ENCODE measurements at regions not wholly inside any gene's neighbourhood (a gene's known extent, or its start where the extent isn't known, plus 50 kb on each side); places are given as distances from the start of the nearest gene placed in this dataset.

DNA sequence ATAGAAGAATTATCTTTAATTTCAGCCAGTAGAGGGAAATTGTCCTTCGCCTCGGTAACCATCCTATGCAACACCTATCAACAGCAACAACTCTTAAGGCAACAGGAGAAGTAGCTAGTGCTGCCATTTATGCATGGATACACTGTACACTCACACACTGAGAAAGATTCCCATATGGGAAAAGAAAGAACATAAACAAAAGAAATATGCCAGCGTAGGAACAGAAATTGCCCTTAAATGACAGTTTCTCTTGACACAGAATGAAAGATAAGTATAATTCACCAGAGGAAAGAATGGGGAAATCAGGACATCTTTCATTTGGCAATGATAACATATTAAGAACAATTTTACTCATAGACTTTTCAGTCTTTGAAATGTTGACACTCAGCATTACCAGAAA lies 466.9 kb downstream of the BCAT1 start:
- Histone ChIP-seq H3K9me3 (ENCODE audit: control extremely low read depth in 1 of 3, control insufficient read depth in 2 of 3, insufficient read depth in 1 of 3, low read length in 2 of 3) (no peaks in the 10 kb centered on the region), H3K4me3 (ENCODE audit: control extremely low read depth in 1 of 5, extremely low read depth in 1 of 5, insufficient read depth in 1 of 5, low read depth in 2 of 5, low read length in 4 of 5) (no peak overlapping the region), H3K4me2 (replicated peaks; ENCODE audit: low read depth, low read length, poor library complexity, severe bottlenecking) (no peak overlapping the region), H3K79me2 (ENCODE audit: control insufficient read depth, insufficient read depth, low read length) (no peaks in the 10 kb centered on the region), H3K27ac (ENCODE audit: low read length in 2 of 2) (no peak overlapping the region), H3K27me3 (replicated peaks in 1 of 4; ENCODE audit: control extremely low read depth in 1 of 4, control insufficient read depth in 3 of 4, insufficient read depth in 4 of 4, low read length in 3 of 4) (no peaks in the 10 kb centered on the region), H3K4me1 (ENCODE audit: control insufficient read depth in 2 of 2, insufficient read depth in 2 of 2, low read length in 2 of 2) (no peaks in the 10 kb centered on the region), H4K20me1 (ENCODE audit: control insufficient read depth, insufficient read depth, low read length, poor library complexity, severe bottlenecking) (no peaks in the 10 kb centered on the region), H2AFZ (ENCODE audit: insufficient read depth, low read depth, low read length, poor library complexity, severe bottlenecking) (no peak overlapping the region), H3K36me3 (replicated peaks in 1 of 2; ENCODE audit: control extremely low read depth in 1 of 2, control insufficient read depth in 1 of 2, extremely low read depth in 1 of 2, insufficient read depth in 2 of 2, low read length in 1 of 2) (no peaks in the 10 kb centered on the region), H3K9ac (ENCODE audit: low read length) (no peak overlapping the region)
- Mint-ChIP-seq H3K27me3 (peaks cover 3% of the 10 kb centered on the region), H3K27ac (no peak overlapping the region), H3K4me1 (no peaks in the 10 kb centered on the region), H3K9me3 (ENCODE audit: insufficient read depth) (no peaks in the 10 kb centered on the region), H3K4me3 (no peak overlapping the region)
- ATAC-seq (ENCODE audit: low read depth) (no peak), DNase-seq (no peak)
- intact Hi-C loops (cut with micrococcal nuclease) = no loop called here
- TF ChIP-seq, protein P1, sequence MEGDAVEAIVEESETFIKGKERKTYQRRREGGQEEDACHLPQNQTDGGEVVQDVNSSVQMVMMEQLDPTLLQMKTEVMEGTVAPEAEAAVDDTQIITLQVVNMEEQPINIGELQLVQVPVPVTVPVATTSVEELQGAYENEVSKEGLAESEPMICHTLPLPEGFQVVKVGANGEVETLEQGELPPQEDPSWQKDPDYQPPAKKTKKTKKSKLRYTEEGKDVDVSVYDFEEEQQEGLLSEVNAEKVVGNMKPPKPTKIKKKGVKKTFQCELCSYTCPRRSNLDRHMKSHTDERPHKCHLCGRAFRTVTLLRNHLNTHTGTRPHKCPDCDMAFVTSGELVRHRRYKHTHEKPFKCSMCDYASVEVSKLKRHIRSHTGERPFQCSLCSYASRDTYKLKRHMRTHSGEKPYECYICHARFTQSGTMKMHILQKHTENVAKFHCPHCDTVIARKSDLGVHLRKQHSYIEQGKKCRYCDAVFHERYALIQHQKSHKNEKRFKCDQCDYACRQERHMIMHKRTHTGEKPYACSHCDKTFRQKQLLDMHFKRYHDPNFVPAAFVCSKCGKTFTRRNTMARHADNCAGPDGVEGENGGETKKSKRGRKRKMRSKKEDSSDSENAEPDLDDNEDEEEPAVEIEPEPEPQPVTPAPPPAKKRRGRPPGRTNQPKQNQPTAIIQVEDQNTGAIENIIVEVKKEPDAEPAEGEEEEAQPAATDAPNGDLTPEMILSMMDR (IDR thresholded peaks at IDR 0.05) = no peak
- TF ChIP-seq EZH2 (IDR thresholded peaks at IDR 0.05; ENCODE audit: borderline replicate concordance, insufficient read depth, low read depth, low read length, poor library complexity, severe bottlenecking) = no peak
- ChIA-PET CTCF (no interaction called here), POLR2A (no interaction called here)
- WGBS (ENCODE audit: insufficient coverage) = no CpG with 5 or more reads among the region's 3 CpGs

- no peaks in the 10 kb centered on the region for H3K4me1 ChIP-seq (ENCODE audit: control insufficient read depth in 2 of 2, insufficient read depth in 2 of 2, low read length in 2 of 2)
- DNase-seq (no peak), ATAC-seq (ENCODE audit: low read depth) (no peak)
- intact Hi-C loops (cut with micrococcal nuclease) = no loop called here
- CTCF ChIA-PET = no interaction called here
- no peaks in the 10 kb centered on the region for H3K9me3 ChIP-seq (ENCODE audit: control extremely low read depth in 1 of 3, control insufficient read depth in 2 of 3, insufficient read depth in 1 of 3, low read length in 2 of 3)
- H3K27me3 ChIP-seq (replicated peaks in 1 of 4; ENCODE audit: control extremely low read depth in 1 of 4, control insufficient read depth in 3 of 4, insufficient read depth in 4 of 4, low read length in 3 of 4) = no peaks in the 10 kb centered on the region
- Mint-ChIP-seq H3K4me3 (no peak overlapping the region), H3K27me3 (peaks cover 3% of the 10 kb centered on the region), H3K9me3 (ENCODE audit: insufficient read depth) (no peaks in the 10 kb centered on the region), H3K27ac (no peak overlapping the region), H3K4me1 (no peaks in the 10 kb centered on the region)
- H3K9ac ChIP-seq (ENCODE audit: low read length) = no peak overlapping the region
- no peak overlapping the region for H3K4me2 ChIP-seq (replicated peaks; ENCODE audit: low read depth, low read length, poor library complexity, severe bottlenecking)
- H3K27ac ChIP-seq (ENCODE audit: low read length in 2 of 2) = no peak overlapping the region
- H3K36me3 ChIP-seq (replicated peaks in 1 of 2; ENCODE audit: control extremely low read depth in 1 of 2, control insufficient read depth in 1 of 2, extremely low read depth in 1 of 2, insufficient read depth in 2 of 2, low read length in 1 of 2) = no peaks in the 10 kb centered on the region
- POLR2A ChIA-PET = no interaction called here
- no peak overlapping the region for H2AFZ ChIP-seq (ENCODE audit: insufficient read depth, low read depth, low read length, poor library complexity, severe bottlenecking)
- WGBS (ENCODE audit: insufficient coverage) = 94% methylated on average over 2 of the region's 5 CpGs
- no peak overlapping the region for H3K4me3 ChIP-seq (ENCODE audit: control extremely low read depth in 1 of 5, extremely low read depth in 1 of 5, insufficient read depth in 1 of 5, low read depth in 2 of 5, low read length in 4 of 5)
- H3K79me2 ChIP-seq (ENCODE audit: control insufficient read depth, insufficient read depth, low read length) = no peaks in the 10 kb centered on the region
- no peaks in the 10 kb centered on the region for H4K20me1 ChIP-seq (ENCODE audit: control insufficient read depth, insufficient read depth, low read length, poor library complexity, severe bottlenecking)
- TF ChIP-seq, protein P1 (IDR thresholded peaks at IDR 0.05) = no peak
- TF ChIP-seq EZH2 (IDR thresholded peaks at IDR 0.05; ENCODE audit: borderline replicate concordance, insufficient read depth, low read depth, low read length, poor library complexity, severe bottlenecking) = no peak
Observed at GRCh38 chr12:24480766-24481449, 468.0 kb downstream of the BCAT1 start.
